H1 (cell line): ENCODE measurements at regions not wholly inside any gene's neighbourhood (a gene's known extent, or its start where the extent isn't known, plus 50 kb on each side); places are given as distances from the start of the nearest gene placed in this dataset.

ENCODE experiments used
- CHD2 ChIP-seq: IDR thresholded peaks from 2 replicates; pipeline ENCODE4 v1.6.1; 2012; ENCODE audit warnings: low read length, improper control_type of control experiment
- EZH2 ChIP-seq: fragments of 200-600 bp; sonication (generic); IDR thresholded peaks from 2 replicates; pipeline ENCODE4 v1.7.1; 2012; ENCODE audit warnings: low read depth, mild to moderate bottlenecking, moderate library complexity, low read length, inconsistent platforms; ENCODE audit not compliant: severe bottlenecking
- GABPA ChIP-seq: IDR thresholded peaks from 2 replicates; pipeline ENCODE4 v1.6.1; 2011; ENCODE audit warnings: mild to moderate bottlenecking, low read length, moderate library complexity, borderline replicate concordance; ENCODE audit not compliant: insufficient read depth
- MAFK ChIP-seq: IDR thresholded peaks from 2 replicates; pipeline ENCODE4 v1.6.1; 2012; ENCODE audit warnings: low read depth, mild to moderate bottlenecking, improper control_type of control experiment, low read length
- POLR2AphosphoS5 ChIP-seq: IDR thresholded peaks from 2 replicates; pipeline ENCODE4 v1.6.1; 2011; ENCODE audit warnings: low read depth, low read length
- RBBP5 ChIP-seq: IDR thresholded peaks from 2 replicates; pipeline ENCODE4 v1.7.1; 2012; ENCODE audit warnings: low read depth, mild to moderate bottlenecking, inconsistent platforms, low read length, moderate library complexity, borderline replicate concordance
- RXRA ChIP-seq: IDR thresholded peaks from 2 replicates; pipeline ENCODE4 v1.6.1; 2011; ENCODE audit warnings: low read depth, mild to moderate bottlenecking, low read length, moderate library complexity; ENCODE audit not compliant: insufficient read depth
- SAP30 ChIP-seq: fragments of 300-600 bp; sonication (generic); IDR thresholded peaks from 2 replicates; pipeline ENCODE4 v1.7.1; 2012; ENCODE audit warnings: low read length, moderate library complexity, mild to moderate bottlenecking, inconsistent platforms; ENCODE audit not compliant: insufficient read depth, insufficient replicate concordance
- SP4 ChIP-seq: IDR thresholded peaks from 2 replicates; pipeline ENCODE4 v1.6.1; 2012; ENCODE audit warnings: low read length, inconsistent platforms
- TEAD4 ChIP-seq: IDR thresholded peaks from 2 replicates; pipeline ENCODE4 v1.6.1; 2012; ENCODE audit warnings: low read depth, low read length, inconsistent platforms, mixed read lengths
- TF ChIP-seq, protein P1 (sequence below), 3 experiments: IDR thresholded peaks; 1 replicate in 2 of 3; 2 replicates in 1 of 3; pipeline versions ENCODE4 v1.5.1 to v1.6.1; 2011; ENCODE audit warnings: low read length in 3 of 3, mild to moderate bottlenecking in 3 of 3, inconsistent platforms in 2 of 3, low read depth in 1 of 3, moderate library complexity in 1 of 3; ENCODE audit not compliant: insufficient read depth in 1 of 3; ENCODE audit errors: control extremely low read depth in 1 of 3

DNA sequence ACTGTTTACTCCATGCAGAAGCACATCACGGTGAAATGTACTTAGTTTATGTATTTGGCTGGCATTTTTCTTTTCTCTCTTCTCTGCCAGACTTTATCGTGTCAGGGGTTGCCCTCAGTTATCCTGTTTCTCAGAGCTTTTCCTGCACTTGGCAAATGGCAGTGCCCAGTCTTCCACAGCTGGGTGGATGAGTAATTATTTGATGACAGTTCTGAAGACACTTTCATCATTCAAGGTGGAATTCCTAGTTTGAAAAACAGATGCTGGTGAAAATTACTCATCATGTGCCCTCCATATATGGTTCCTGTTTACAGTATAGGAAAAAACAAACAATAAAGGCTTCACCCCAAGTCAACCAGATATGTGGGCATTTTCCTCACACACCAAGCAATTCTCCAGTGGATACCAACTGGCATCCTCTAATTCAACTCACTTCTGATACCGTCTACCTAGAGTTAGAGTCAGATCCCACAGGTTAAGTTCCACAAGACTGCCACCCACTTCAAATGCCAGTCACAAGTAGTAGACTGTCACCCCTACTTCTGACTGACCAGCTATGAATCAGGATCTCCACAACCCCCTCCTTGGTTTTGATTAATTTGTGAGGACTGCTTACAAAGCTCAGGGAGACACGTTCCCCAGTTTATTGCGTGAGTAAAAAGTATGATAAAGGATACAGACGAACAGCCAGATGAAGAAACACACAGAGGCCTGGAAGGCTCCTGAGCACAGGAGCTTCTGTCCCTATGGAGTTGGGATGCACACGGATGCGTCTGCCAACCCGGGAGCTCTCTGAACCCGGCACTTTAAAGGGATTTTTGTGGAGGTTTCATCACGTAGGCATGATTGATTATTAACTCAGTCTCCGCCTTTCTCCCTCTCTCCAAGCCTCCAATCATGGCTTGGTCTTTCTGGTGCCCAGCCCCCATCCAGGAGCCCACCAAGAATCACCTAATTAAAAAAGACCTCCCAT lies 72.9 kb downstream of the CLDN34 start (continued):
- TF ChIP-seq, protein P1, sequence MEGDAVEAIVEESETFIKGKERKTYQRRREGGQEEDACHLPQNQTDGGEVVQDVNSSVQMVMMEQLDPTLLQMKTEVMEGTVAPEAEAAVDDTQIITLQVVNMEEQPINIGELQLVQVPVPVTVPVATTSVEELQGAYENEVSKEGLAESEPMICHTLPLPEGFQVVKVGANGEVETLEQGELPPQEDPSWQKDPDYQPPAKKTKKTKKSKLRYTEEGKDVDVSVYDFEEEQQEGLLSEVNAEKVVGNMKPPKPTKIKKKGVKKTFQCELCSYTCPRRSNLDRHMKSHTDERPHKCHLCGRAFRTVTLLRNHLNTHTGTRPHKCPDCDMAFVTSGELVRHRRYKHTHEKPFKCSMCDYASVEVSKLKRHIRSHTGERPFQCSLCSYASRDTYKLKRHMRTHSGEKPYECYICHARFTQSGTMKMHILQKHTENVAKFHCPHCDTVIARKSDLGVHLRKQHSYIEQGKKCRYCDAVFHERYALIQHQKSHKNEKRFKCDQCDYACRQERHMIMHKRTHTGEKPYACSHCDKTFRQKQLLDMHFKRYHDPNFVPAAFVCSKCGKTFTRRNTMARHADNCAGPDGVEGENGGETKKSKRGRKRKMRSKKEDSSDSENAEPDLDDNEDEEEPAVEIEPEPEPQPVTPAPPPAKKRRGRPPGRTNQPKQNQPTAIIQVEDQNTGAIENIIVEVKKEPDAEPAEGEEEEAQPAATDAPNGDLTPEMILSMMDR (IDR thresholded peaks at IDR 0.05; ENCODE audit: control extremely low read depth in 1 of 3, insufficient read depth in 1 of 3, low read depth in 1 of 3, low read length in 3 of 3), result no peak
- TF ChIP-seq POLR2AphosphoS5 (no peak), EZH2 (no peak), CHD2 (no peak), RBBP5 (no peak), TEAD4 (no peak), GABPA (no peak), SAP30 (no peak), RXRA (no peak), MAFK (no peak), SP4 (no peak)
